ENCODE measurements at regions not wholly inside any gene's neighbourhood (a gene's known extent, or its start where the extent isn't known, plus 50 kb on each side); places are given as distances from the start of the nearest gene placed in this dataset.

- H3K27ac ChIP-seq, result no peak overlapping the region
- DNase-seq (ENCODE audit: low read depth in 1 of 2, low spot score in 1 of 2), result no peak
- no peaks in the 10 kb centered on the region for H3K4me1 ChIP-seq (ENCODE audit: low read depth)
- no peaks in the 10 kb centered on the region for H3K9me3 ChIP-seq (ENCODE audit: low read depth)
- H3K27me3 ChIP-seq, result no peaks in the 10 kb centered on the region
- H3K4me3 ChIP-seq, result no peak overlapping the region
- TF ChIP-seq CTCF (IDR thresholded peaks at IDR 0.05; ENCODE audit: low read depth, low read length), result no peak
- no peaks in the 10 kb centered on the region for H3K36me3 ChIP-seq
Measured at GRCh38 chr3:18779704-18780103, 354.6 kb upstream of the SATB1 start.

- TF ChIP-seq CTCF (IDR thresholded peaks at IDR 0.05; ENCODE audit: low read depth, low read length), result no peak
- Histone ChIP-seq H3K27me3 (no peaks in the 10 kb centered on the region), H3K27ac (no peak overlapping the region), H3K9me3 (ENCODE audit: low read depth) (no peaks in the 10 kb centered on the region), H3K4me3 (no peak overlapping the region), H3K4me1 (ENCODE audit: low read depth) (no peaks in the 10 kb centered on the region), H3K36me3 (no peaks in the 10 kb centered on the region)
- DNase-seq (ENCODE audit: low read depth in 1 of 2, low spot score in 1 of 2), result no peak
Measured at GRCh38 chr3:18778598-18778997, 353.5 kb upstream of the SATB1 start.

GRCh38 chr3:18778094-18778493, 353.0 kb upstream of the SATB1 start:
- Histone ChIP-seq H3K27me3 (no peaks in the 10 kb centered on the region), H3K36me3 (no peaks in the 10 kb centered on the region), H3K4me3 (no peak overlapping the region), H3K9me3 (ENCODE audit: low read depth) (no peaks in the 10 kb centered on the region), H3K4me1 (ENCODE audit: low read depth) (no peaks in the 10 kb centered on the region), H3K27ac (no peak overlapping the region)
- no peak for DNase-seq (ENCODE audit: low read depth in 1 of 2, low spot score in 1 of 2)
- no peak for TF ChIP-seq CTCF (IDR thresholded peaks at IDR 0.05; ENCODE audit: low read depth, low read length)

- TF ChIP-seq CTCF (IDR thresholded peaks at IDR 0.05; ENCODE audit: low read depth, low read length), result no peak
- no peak overlapping the region for H3K4me3 ChIP-seq
- H3K36me3 ChIP-seq, result no peaks in the 10 kb centered on the region
- H3K9me3 ChIP-seq (ENCODE audit: low read depth), result no peaks in the 10 kb centered on the region
- no peak for DNase-seq (ENCODE audit: low read depth in 1 of 2, low spot score in 1 of 2)
- no peaks in the 10 kb centered on the region for H3K4me1 ChIP-seq (ENCODE audit: low read depth)
- no peaks in the 10 kb centered on the region for H3K27me3 ChIP-seq
- no peak overlapping the region for H3K27ac ChIP-seq
Measured at GRCh38 chr3:18775501-18775900, 350.4 kb upstream of the SATB1 start.

- no peak for DNase-seq (ENCODE audit: low read depth in 1 of 2, low spot score in 1 of 2)
- H3K4me3 ChIP-seq, result no peak overlapping the region
- no peaks in the 10 kb centered on the region for H3K4me1 ChIP-seq (ENCODE audit: low read depth)
- H3K27ac ChIP-seq, result no peak overlapping the region
- no peaks in the 10 kb centered on the region for H3K9me3 ChIP-seq (ENCODE audit: low read depth)
- no peaks in the 10 kb centered on the region for H3K36me3 ChIP-seq
- H3K27me3 ChIP-seq, result no peaks in the 10 kb centered on the region
- TF ChIP-seq CTCF (IDR thresholded peaks at IDR 0.05; ENCODE audit: low read depth, low read length), result no peak
Measured at GRCh38 chr3:18774319-18775088, 349.4 kb upstream of the SATB1 start.

Measured in cardiac muscle cell (in vitro differentiated cells and primary cell).